Neural crest cell (in vitro differentiated cells): ENCODE measurements at regions not wholly inside any gene's neighbourhood (a gene's known extent, or its start where the extent isn't known, plus 50 kb on each side); places are given as distances from the start of the nearest gene placed in this dataset.

Experiments used
- DNase-seq: peaks from one replicate; pipeline ENCODE4 v3.0.0; 2021; ENCODE audit warnings: low read depth, mixed read lengths, low spot score
- H3K27ac Mint-ChIP-seq: one replicate; pipeline ENCODE4 v1.8.0; 2021; ENCODE audit warnings: mild to moderate bottlenecking, mixed read lengths; ENCODE audit not compliant: unreplicated experiment
- H3K27me3 Mint-ChIP-seq: 2 replicates; pipeline ENCODE4 v1.8.0; 2021; ENCODE audit warnings: low read depth, mild to moderate bottlenecking, mixed read lengths
- H3K36me3 Mint-ChIP-seq: 2 replicates; pipeline ENCODE4 v1.8.0; 2021; ENCODE audit warnings: low read depth, mild to moderate bottlenecking, mixed read lengths
- H3K4me1 Mint-ChIP-seq: 2 replicates; pipeline ENCODE4 v1.8.0; 2021; ENCODE audit warnings: mixed read lengths
- H3K4me3 Mint-ChIP-seq: one replicate; pipeline ENCODE4 v1.8.0; 2021; ENCODE audit warnings: mild to moderate bottlenecking, mixed read lengths
- H3K9me3 Mint-ChIP-seq: 2 replicates; pipeline ENCODE4 v1.8.0; 2021; ENCODE audit warnings: mixed read lengths
- CTCF ChIP-seq: fragments of 200-600 bp; sonication (generic); conservative IDR thresholded peaks from 2 replicates; pipeline ENCODE4 v1.5.0; 2021; ENCODE audit warnings: antibody characterized with exemption, mild to moderate bottlenecking

- no peak for TF ChIP-seq CTCF
- Mint-ChIP-seq H3K9me3 (no peaks in the 10 kb centered on the region), H3K4me1 (no peaks in the 10 kb centered on the region), H3K27ac (no peak overlapping the region), H3K36me3 (no peaks in the 10 kb centered on the region), H3K27me3 (no peaks in the 10 kb centered on the region), H3K4me3 (no peak overlapping the region)
- DNase-seq, result no peak
These were observed 56.2 kb upstream of the APP start for GRCh38 chr21:26226724-26227123.

GRCh38 chr21:26225046-26225445, 54.5 kb upstream of the APP start:
- Mint-ChIP-seq H3K27me3 (no peaks in the 10 kb centered on the region), H3K9me3 (no peaks in the 10 kb centered on the region), H3K4me1 (no peaks in the 10 kb centered on the region), H3K36me3 (no peaks in the 10 kb centered on the region), H3K4me3 (no peak overlapping the region), H3K27ac (no peak overlapping the region)
- TF ChIP-seq CTCF, result no peak
- no peak for DNase-seq

GRCh38 chr21:26224366-26224765, 53.8 kb upstream of the APP start:
- Mint-ChIP-seq H3K27ac (no peak overlapping the region), H3K27me3 (no peaks in the 10 kb centered on the region), H3K4me1 (no peaks in the 10 kb centered on the region), H3K9me3 (no peaks in the 10 kb centered on the region), H3K36me3 (no peaks in the 10 kb centered on the region), H3K4me3 (no peak overlapping the region)
- DNase-seq, result no peak
- no peak for TF ChIP-seq CTCF
